SK-N-SH (cell line): ENCODE measurements at regions not wholly inside any gene's neighbourhood (a gene's known extent, or its start where the extent isn't known, plus 50 kb on each side); places are given as distances from the start of the nearest gene placed in this dataset.

ENCODE experiments used
- EP300 ChIP-seq, 2 experiments: IDR thresholded peaks; 2 replicates each; pipeline versions ENCODE4 v1.4.0 to v1.6.1; 2012; ENCODE audit warnings: borderline replicate concordance in 1 of 2, low read depth in 1 of 2, low read length in 1 of 2
- EZH2phosphoT487 ChIP-seq: fragments of 200-600 bp; sonication (generic); IDR thresholded peaks from 2 replicates; pipeline ENCODE4 v1.6.1; 2017; ENCODE audit warnings: low read depth, mixed run types, mild to moderate bottlenecking, antibody characterized with exemption, moderate library complexity, borderline replicate concordance
- POLR2AphosphoS5 ChIP-seq: IDR thresholded peaks from 2 replicates; pipeline ENCODE4 v1.6.1; 2012; ENCODE audit warnings: low read depth, low read length
- SIN3A ChIP-seq: IDR thresholded peaks from 2 replicates; pipeline ENCODE4 v1.6.1; 2012; ENCODE audit warnings: low read depth, mild to moderate bottlenecking, low read length, moderate library complexity, borderline replicate concordance
- TF ChIP-seq, protein P1 (sequence below): fragments of 200-600 bp; sonication (generic); IDR thresholded peaks from 2 replicates; pipeline ENCODE4 v1.6.1; 2017; ENCODE audit warnings: antibody characterized with exemption, mild to moderate bottlenecking, moderate library complexity
- TF ChIP-seq, protein P2 (sequence below): IDR thresholded peaks from 2 replicates; pipeline ENCODE4 v1.4.0; 2012; ENCODE audit warnings: low read depth

DNA sequence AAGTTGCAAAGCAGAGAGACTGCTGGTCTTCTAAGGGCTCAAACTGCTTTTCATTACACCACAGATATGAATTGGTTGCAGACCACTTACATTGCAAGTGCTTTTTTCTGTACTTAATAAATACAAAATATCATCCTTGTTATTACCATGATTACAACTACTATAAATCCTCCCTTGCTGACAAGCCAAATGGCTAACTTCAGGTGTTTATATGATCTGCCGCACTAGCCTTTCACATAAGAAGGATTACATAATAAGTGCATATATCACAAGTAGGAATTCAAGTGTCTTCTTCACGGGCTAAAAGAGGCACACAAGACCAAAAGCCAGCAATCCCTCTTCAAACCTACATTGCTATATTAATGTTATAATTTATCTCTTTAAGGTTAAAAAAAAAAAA is 373.0 kb downstream of the ZEB2 start:
- TF ChIP-seq, protein P1, sequence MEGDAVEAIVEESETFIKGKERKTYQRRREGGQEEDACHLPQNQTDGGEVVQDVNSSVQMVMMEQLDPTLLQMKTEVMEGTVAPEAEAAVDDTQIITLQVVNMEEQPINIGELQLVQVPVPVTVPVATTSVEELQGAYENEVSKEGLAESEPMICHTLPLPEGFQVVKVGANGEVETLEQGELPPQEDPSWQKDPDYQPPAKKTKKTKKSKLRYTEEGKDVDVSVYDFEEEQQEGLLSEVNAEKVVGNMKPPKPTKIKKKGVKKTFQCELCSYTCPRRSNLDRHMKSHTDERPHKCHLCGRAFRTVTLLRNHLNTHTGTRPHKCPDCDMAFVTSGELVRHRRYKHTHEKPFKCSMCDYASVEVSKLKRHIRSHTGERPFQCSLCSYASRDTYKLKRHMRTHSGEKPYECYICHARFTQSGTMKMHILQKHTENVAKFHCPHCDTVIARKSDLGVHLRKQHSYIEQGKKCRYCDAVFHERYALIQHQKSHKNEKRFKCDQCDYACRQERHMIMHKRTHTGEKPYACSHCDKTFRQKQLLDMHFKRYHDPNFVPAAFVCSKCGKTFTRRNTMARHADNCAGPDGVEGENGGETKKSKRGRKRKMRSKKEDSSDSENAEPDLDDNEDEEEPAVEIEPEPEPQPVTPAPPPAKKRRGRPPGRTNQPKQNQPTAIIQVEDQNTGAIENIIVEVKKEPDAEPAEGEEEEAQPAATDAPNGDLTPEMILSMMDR: no peak
- TF ChIP-seq, protein P2, sequence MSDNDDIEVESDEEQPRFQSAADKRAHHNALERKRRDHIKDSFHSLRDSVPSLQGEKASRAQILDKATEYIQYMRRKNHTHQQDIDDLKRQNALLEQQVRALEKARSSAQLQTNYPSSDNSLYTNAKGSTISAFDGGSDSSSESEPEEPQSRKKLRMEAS: no peak
- TF ChIP-seq POLR2AphosphoS5 (no peak), SIN3A (no peak), EP300 (IDR thresholded peaks at IDR 0.05; ENCODE audit: borderline replicate concordance in 1 of 2, low read depth in 1 of 2, low read length in 1 of 2) (no peak), EZH2phosphoT487 (no peak)
